GM19372 (cell line): ENCODE measurements at regions not wholly inside any gene's neighbourhood (a gene's known extent, or its start where the extent isn't known, plus 50 kb on each side); places are given as distances from the start of the nearest gene placed in this dataset.
"Not testable (repeated sequence)": the region's sequence is repeated elsewhere in the genome, so short reads cannot be mapped to it uniquely, and the experiment has no call there.

ENCODE experiments used
- ATAC-seq: cut with Tn5 transposase; IDR thresholded peaks from one replicate; pipeline ENCODE4 v1.9.1; 2021; ENCODE audit warnings: mild to moderate bottlenecking, low read depth, moderate library complexity; ENCODE audit not compliant: unreplicated experiment

- no peak for ATAC-seq
These were observed 1375.4 kb downstream of the SLITRK1 start for GRCh38 chr13:82506805-82507414.

- no peak for ATAC-seq
These were observed 1380.4 kb downstream of the SLITRK1 start for GRCh38 chr13:82501834-82502233.

- no peak for ATAC-seq
These were observed 1401.9 kb downstream of the SLITRK1 start for GRCh38 chr13:82480415-82480814.

GRCh38 chr13:82477436-82477835 lies 1404.8 kb downstream of the SLITRK1 start:
- ATAC-seq: no peak

- ATAC-seq: no peak
These were observed 1414.6 kb downstream of the SLITRK1 start for GRCh38 chr13:82467626-82468025.

- not testable (repeated sequence) for ATAC-seq
These were observed 1422.7 kb downstream of the SLITRK1 start for GRCh38 chr13:82459575-82459974.

- no peak for ATAC-seq
These were observed 1424.1 kb downstream of the SLITRK1 start for GRCh38 chr13:82458169-82458568.

GRCh38 chr13:82457548-82457947 lies 1424.7 kb downstream of the SLITRK1 start:
- ATAC-seq: not testable (repeated sequence)

- ATAC-seq: no peak
These were observed 1434.7 kb downstream of the SLITRK1 start for GRCh38 chr13:82447416-82448077.

GRCh38 chr13:82439159-82439904 lies 1442.9 kb downstream of the SLITRK1 start:
- no peak for ATAC-seq

GRCh38 chr13:82438320-82438719 lies 1444.0 kb downstream of the SLITRK1 start:
- no peak for ATAC-seq

- ATAC-seq: no peak
These were observed 1446.1 kb downstream of the SLITRK1 start for GRCh38 chr13:82436099-82436585.

GRCh38 chr13:82432949-82433348 lies 1449.3 kb downstream of the SLITRK1 start:
- no peak for ATAC-seq

GRCh38 chr13:82412749-82413148 lies 1469.5 kb downstream of the SLITRK1 start:
- ATAC-seq: no peak

GRCh38 chr13:82407321-82407720 lies 1475.0 kb downstream of the SLITRK1 start:
- no peak for ATAC-seq

- no peak for ATAC-seq
These were observed 1507.6 kb downstream of the SLITRK1 start for GRCh38 chr13:82374719-82375118.

- no peak for ATAC-seq
These were observed 1512.0 kb downstream of the SLITRK1 start for GRCh38 chr13:82370316-82370715.

- ATAC-seq: no peak
These were observed 1517.7 kb downstream of the SLITRK1 start for GRCh38 chr13:82364525-82364924.

- ATAC-seq: no peak
These were observed 1524.0 kb downstream of the SLITRK1 start for GRCh38 chr13:82358284-82358683.

- ATAC-seq: no peak
These were observed 1525.4 kb downstream of the SLITRK1 start for GRCh38 chr13:82356667-82357410.

GRCh38 chr13:82344867-82345266 lies 1537.4 kb downstream of the SLITRK1 start:
- ATAC-seq: no peak
